Transverse colon (tissue), 3 donors: ENCODE measurements at regions not wholly inside any gene's neighbourhood (a gene's known extent, or its start where the extent isn't known, plus 50 kb on each side); places are given as distances from the start of the nearest gene placed in this dataset.

Experiments
- EP300 ChIP-seq: sonication (generic); formaldehyde crosslinking; IDR thresholded peaks from one replicate; pipeline ENCODE4 v1.6.1; 2017; ENCODE audit warnings: antibody characterized with exemption, low read depth
- POLR2A ChIP-seq: fragments of 450-650 bp; IDR thresholded peaks from one replicate; pipeline ENCODE4 v1.6.1; 2016; ENCODE audit warnings: antibody characterized with exemption, mild to moderate bottlenecking, moderate library complexity
- TF ChIP-seq, protein P1 (sequence below), 5 experiments: fragments of 200-600 bp in 3 of 5; fragments of 450-650 bp in 2 of 5; sonication (generic) in 3 of 5; IDR thresholded peaks; 1 replicate in 2 of 5; 2 replicates in 3 of 5; pipeline ENCODE4 v1.5.1; 2016 to 2017; ENCODE audit warnings: antibody characterized with exemption in 5 of 5, inconsistent platforms in 3 of 5, mild to moderate bottlenecking in 2 of 5, moderate library complexity in 1 of 5

DNA sequence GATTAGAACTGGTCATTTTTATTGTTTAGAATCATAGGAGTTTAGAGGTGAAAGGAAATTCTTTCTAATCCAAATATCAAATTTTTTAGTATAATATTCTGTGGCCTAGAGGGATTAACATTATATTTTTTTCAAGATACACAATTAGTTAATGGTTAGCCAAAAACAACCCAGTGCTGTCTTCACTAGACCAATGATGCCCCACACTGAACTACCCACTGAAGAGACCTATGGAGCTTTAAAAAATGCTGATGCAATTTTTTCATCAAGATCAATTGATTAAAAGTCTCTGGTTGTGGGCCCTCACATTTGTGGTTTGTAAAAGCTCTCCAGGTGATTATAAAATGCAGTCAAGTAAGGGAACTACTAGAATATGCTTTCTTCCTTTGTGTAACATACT, 274.1 kb upstream of the C9orf72 start:
- TF ChIP-seq EP300 (no peak), POLR2A (no peak)
- TF ChIP-seq, protein P1, sequence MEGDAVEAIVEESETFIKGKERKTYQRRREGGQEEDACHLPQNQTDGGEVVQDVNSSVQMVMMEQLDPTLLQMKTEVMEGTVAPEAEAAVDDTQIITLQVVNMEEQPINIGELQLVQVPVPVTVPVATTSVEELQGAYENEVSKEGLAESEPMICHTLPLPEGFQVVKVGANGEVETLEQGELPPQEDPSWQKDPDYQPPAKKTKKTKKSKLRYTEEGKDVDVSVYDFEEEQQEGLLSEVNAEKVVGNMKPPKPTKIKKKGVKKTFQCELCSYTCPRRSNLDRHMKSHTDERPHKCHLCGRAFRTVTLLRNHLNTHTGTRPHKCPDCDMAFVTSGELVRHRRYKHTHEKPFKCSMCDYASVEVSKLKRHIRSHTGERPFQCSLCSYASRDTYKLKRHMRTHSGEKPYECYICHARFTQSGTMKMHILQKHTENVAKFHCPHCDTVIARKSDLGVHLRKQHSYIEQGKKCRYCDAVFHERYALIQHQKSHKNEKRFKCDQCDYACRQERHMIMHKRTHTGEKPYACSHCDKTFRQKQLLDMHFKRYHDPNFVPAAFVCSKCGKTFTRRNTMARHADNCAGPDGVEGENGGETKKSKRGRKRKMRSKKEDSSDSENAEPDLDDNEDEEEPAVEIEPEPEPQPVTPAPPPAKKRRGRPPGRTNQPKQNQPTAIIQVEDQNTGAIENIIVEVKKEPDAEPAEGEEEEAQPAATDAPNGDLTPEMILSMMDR (IDR thresholded peaks at IDR 0.05), result no peak
